ENCODE measurements at regions not wholly inside any gene's neighbourhood (a gene's known extent, or its start where the extent isn't known, plus 50 kb on each side); places are given as distances from the start of the nearest gene placed in this dataset.

DNA sequence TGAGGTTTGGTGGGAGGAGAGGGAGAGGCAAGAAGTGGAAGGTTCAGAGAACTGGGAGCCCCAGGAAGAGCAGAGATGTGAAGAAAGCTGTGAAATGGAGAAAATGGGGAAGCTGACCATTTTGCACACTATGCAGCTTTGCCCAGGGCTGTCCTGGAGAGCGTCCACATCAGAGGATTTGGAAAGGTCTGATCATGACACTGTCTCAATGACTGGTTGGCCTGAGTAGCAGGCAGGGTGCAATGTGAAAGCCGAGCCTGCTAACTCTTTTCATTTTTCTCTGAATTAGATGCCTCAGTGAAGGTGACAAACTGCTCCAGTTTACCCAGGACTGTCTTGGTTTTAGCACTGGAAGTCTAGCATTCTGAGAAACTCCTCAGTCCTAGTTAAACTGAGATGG lies 330.1 kb upstream of the RPS6KA3 start:
- DNase-seq = no peak

DNA sequence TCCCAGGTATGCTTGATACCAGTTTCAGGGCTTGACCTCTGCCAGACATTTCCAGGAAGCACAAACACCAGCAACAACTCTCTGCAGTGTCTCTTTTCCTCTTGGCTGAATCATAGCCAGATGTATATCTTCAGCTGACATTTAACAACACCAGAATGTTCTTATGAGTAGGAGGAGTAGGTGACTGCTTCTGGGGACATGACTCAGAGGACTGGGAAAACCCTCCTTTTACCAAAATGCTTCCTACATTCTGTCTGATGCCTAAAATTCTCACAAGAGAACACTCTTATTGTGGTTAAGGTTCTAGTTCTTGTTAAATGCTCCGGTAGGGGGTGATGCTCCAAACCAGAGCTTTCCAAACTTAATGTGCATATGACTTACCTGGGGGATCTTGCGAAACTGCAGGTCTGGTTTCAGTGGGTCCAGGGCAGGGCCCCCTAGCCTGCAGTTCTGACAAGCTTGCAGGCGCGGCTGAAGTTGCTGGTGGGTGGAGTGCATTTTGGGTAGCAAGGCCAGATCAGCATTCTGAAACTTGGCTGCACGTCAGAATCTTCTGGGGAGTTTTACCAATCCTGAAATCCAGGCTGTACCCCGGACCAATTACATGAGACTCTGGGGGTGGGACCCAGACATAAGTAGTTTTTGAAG lies 329.3 kb upstream of the RPS6KA3 start:
- DNase-seq = no peak

DNA sequence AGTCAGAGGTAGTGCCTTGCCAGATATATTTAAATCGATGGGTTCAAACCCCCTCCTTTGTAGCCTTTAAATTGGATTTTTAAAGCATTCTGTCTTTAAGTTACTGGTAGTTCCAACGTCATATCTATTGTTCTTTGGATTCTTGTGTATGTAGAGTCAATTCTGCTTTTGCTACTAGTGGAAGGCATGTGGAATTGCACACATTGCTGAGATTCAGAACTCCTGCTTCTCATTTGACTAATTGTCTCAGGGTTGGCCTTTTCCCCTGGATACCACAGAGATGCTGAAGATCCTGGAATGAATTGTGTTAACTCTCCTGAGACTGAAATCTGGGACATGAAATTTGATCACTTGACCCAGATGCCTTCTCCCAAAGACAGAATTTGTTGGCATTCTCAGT lies 328.3 kb upstream of the RPS6KA3 start:
- no peak for DNase-seq

DNA sequence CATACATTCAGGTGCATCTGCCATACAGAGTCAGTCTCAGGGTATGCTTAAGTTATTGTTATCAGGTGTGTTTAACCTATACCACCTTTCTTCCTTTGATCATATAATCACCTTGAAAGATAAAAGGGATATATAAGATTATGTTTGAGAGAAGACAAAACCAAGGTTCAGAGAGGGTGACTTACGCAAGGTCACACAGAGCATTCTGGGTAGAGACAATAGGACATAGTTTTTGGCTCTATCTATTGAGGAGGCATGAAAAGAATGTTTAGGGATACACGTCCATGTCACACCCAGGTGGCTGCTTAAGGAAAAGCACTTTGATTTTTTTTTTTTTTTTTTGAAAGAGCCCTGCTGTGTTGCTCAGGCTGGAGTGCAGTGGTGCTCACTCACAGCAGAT lies 327.1 kb upstream of the RPS6KA3 start:
- no peak for DNase-seq

DNA sequence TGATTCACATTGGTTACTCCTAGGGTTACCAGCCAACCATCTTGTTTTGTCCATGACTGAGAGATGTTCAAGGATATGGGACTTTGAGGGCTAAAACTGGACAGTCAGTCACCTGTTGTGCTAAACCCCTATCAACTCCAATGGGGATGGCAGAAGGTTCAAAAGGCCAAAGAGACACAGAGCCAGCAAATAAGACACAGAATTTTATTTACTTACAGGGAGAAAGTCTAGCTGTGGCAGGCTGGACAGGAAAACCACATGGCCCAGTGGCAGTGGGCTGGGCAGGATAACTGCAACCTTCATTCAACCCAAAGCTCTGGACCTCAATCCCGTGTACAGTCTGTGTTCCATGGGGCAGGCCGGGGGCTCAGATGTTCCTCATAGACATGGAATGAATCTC lies 326.7 kb upstream of the RPS6KA3 start:
- DNase-seq = no peak

DNA sequence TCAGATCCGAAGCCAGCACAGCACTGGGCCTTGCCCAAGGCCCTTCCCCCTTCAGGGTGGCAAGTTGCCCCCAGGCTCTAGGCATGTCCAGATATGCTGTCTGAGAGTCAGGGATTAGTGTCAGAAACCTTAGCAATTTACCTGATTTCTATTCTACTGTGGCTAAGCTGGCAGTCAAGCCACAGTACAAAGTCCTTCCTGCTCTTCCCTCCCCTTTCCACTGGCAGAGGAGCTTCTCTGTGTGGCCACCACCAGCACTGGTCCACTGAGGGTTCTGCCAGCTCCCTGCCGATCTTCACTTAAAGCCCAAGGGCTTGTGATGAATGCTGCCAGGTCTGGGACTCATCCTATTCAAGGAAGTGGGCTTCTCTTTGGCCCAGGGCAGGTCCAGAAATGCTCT lies 324.5 kb upstream of the RPS6KA3 start:
- no peak for DNase-seq

DNA sequence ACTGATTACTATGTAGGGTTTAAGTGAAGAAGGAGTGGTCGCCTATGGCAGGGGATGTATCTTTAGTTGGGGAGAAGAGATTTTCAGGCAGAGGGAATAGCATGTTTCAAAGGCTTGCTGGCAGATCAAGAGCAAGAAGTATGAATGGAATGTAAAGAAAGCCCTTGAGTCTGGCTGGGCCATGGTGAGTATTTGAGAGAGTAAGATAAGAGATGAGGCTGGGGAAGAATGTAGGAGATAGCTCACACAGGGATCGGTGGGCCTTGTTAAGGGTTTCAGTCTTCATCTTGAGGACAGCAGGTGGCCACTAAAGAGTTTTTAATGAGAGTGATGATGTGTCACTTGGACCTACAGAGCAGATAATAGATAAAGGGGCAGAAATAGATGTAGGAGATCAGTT lies 319.1 kb upstream of the RPS6KA3 start:
- no peak for DNase-seq

DNA sequence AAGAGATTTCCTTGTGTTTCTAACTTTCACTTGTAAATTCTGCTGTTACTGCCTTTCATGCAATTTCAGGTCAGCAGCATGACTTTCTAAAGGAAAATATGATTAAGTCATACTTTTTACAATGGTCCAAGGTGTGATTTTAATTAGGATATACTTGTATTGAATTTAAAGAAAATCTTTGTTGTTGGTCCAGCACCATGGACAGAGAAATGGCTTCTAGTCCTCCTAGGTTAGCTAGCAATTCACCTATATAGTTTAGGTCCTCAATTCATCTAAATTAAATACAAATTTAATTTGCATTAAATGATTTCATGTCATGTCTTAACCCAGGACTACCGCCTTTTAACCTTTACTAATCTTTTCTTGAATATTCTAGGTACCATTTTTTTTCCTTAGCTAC lies 304.9 kb upstream of the RPS6KA3 start:
- no peak for DNase-seq

DNA sequence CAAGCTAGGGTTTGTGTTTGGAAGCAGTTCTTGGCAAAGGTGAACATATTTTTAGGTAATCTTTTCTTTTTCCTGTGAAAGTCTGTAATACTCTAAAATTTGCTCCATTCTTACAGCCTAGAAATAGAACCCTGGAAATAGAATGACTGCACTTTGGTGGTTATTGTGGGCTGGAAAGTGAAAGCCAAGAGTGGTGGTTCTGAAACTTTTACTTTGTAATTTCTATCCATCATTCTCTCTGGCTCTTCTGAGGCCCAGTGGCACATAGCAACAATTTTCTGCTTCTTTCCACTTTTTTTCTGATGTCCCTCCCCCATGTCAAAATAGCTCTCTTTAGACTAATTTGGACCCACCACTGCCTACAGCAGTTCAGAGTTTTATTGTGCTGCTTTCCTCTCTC lies 300.4 kb upstream of the RPS6KA3 start:
- DNase-seq = no peak

DNA sequence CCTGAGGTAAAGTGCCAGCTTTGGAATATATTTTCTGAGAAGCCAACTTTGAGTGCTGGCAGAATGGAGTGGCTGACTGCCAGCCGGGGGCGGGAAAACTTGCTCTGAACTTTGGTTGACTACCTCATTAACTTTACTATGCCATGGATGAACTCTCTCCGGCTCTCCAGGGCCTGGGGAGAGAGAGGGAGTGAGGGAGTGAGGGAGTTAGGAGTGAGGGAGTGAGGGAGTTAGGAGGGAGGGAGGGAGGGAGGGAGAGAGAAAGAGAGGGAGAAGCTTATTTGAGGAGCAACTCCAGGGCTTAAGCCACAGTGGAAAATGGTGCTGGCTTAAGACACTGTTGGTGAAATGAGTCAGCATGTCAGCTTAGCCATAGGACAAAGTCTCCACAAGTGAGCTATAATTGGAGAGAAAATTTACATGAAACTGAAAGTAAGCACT lies 280.9 kb upstream of the RPS6KA3 start:
- DNase-seq = no peak

DNA sequence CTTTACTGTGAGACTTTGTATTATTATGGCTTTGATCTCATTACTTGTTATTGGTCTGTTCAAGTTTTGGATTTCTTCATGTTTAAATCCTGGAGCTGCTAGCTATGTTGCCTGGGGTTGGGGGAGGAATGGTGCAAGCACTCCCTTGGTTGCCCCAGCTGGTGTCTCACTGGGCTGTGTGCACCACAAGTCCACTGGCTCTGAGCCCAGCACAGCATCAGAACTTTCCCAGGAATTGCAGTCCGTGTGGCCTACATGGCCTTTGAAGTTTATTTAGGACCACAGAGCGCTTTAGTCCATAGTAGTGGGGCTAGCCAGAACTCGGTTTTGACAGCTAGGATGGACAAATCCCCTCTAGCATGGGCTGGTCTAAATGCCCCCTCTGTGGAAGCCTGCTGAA lies 278.8 kb upstream of the RPS6KA3 start:
- no peak for DNase-seq

DNA sequence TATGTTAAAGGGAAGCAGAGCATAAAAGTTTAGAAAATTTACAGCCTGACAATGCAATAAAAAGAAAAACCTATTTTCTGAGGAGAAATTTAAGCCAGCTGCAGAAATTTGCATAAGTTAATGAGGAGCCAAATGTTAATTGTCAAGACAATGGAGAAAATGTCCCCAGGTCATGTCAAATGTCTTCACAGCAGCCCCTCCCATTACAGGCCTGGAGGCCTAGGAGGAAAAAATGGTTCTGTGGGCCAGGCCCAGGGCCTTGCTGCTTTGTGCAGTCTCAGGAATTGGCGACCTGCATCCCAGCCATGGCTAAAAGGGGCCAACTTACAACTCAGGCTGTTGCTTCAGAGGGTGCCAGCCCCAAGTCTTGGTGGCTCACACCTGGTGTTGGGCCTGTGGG lies 275.4 kb upstream of the RPS6KA3 start:
- no peak for DNase-seq

DNA sequence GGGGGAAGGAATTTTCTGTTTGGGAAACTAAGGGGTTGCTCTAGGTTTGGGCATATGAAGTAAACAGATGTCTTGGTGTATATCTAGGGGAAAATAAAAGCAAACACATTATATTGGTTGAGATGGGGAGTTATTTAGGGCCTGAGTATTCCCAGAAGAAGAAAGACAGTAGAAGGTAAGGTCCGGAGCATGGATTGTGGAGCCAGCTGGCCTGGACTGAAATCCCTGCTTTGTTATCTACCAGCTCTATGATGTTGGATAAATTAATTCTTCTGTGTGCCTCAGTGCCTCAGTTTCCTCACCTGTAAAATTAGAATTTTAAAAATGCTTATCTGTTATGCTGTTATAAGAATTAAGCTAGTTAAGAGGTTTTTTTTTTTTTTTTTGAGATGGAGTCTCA lies 272.3 kb upstream of the RPS6KA3 start:
- DNase-seq = no peak

DNA sequence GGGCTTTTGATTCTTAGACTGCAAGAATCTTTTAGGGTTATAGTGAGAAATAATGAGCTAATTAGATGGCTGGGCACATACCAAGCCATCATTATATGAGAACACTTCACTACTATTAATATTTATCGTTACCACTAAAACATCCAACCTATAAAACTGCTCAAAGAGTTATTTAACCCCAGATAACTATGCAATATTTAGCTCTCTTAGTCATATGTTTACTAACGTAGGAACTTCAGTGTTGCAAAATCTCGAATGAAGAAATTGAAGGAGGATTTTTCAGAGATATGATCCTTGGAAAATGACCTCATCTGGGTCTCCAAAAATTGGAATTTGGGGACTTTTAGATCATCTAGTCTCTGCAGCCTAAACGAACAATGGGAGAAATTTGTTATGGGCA lies 265.0 kb upstream of the RPS6KA3 start:
- DNase-seq = no peak

DNA sequence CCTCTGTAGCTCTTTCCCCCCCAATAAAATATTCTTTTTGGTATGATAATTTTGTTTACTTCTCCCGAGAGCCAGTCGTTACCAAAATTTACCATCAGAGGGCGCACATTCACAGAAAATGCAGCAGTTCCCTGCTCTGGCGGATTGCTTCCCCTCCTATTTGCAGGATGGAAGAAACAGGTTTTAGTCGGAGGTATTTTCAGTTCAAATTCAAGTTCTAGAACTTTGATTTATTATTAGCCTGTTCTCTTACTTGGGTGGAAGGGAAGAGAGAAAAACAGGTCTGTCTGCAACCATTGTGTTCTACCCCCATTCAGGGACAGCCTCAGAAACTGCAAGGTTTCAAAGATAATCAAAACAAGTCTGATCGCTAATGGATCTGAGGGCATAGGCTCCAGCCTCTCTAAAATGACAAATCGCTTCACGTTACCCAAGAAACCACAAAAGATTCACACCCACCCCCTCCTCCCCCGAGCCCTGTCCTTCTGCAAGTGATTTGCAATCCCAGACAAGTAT lies 263.8 kb upstream of the RPS6KA3 start:
- DNase-seq = peak; percentile 34

DNA sequence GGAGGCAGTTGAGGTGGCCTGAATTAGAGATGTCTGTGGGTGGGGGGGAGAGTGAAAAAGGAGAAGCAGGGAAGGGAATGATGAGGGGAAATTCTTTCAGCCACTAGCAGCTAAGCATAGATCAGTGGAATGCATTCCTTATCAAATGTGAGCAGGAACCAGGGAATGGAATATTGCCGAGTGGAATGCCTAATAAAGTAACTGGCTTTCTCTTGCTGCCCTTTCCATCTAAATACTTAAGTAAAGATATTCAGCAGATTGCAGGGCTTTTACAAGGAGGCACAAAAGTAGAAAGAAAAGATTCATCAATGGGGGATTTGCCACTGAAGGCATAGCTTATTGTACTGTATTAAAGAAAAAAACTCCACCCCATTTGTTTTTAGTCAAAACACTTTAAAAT lies 263.0 kb upstream of the RPS6KA3 start:
- no peak for DNase-seq

DNA sequence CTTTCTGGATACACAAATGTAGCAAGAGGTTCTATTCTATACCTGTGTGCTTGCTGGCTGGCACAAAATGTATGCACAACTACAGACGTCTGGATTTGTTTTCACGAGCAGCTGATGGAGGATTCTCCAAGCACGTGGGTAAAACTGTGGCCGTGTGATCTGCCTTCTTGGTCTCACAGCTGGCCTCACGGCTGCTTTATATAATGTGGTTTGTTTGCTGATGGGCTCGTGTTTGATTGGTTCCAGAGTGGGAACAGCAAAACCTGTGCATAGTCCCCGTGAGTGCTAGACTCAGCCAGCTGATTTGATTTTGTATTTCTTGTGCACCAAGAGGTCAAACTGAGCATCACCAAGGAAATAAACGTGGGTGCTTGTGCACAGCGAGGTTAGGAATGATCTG lies 262.6 kb upstream of the RPS6KA3 start:
- no peak for DNase-seq

DNA sequence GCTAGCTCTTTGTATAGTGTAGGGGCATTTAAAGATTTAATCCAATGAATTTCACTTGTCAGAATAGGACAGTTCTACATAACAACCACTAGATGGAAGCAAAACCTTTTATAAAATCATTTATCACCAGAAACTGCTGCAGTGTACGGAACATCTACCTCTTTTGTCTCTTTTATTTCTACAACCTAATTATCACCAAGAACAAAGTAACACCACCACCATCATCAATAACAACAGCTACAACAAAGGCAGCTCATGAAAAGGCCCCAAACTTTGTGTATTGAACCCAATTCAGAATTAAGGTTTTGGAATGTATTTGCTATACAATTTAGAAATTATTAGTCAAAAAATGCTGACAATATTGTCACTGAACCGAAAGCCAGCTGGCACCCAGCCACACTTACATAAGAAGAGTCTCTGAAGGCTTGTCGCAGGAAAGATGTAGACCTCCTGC lies 260.9 kb upstream of the RPS6KA3 start:
- no peak for DNase-seq

DNA sequence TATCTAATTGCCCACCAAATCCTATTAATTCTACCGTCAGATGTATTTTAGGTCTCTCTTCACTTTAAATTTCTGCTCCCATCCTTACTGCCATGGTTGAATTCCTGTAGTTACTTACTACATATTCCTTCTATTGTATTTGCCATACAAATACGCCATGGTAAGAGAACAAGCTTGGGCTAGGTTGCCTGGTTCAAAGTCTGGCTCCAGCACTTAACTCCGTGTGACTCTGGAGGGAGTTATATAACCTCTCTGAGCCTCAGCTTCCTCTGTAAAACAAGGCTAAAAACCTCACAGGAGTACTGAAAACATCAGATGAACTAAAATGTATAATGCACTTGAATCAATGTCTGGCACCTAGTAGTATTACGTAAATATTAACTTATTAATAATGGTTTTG lies 260.3 kb upstream of the RPS6KA3 start:
- no peak for DNase-seq

DNA sequence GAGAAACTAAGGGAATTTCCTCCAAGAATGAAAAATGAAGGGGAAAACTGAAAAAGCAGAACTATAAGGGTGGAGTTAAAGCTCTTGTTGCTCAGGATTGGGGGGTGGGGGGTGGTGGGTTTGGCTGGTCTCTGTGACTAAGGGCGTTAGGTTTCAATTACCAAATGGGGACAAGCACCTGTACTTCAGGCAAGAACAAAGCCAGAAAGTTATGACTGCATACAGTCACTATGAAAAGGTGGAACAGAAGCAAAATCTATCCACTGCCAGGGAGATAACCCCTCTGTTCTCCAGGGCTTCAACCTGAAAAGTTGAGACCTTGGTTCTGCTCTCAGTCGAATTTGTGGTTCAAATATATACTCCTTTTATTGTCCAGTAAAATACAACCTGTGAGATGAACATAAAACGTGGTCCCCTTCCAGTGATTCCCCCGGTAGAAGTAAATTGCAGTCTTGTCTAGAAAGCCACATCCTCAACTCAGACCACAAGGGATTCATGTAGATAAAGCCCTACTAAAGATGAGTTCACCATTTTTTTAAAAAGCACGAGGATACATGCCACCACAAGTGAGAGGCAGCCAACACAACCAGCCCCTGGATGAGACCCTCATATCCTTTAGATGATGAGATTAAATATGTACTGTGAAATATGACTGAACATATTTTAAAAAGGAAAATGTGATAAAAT lies 257.1 kb upstream of the RPS6KA3 start:
- DNase-seq = no peak

DNA sequence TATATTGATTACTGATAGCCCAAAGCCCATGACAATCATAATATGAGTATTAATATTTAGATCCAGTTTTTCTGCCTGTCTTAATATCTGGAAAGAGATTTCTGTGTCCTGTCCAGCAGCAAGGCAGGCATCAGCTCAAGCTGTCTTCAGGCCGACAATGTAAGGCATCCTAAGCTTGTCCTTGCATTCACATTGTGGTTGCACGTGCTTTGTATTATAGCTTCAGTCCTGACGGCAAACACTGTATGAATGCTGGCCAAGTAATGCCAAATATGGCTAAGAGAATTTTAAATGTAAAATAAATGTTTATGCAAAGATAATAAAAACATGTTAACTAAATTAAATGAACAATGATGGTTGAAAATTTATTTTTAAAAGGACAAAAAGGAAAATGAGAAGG lies 255.7 kb upstream of the RPS6KA3 start:
- DNase-seq = no peak

DNA sequence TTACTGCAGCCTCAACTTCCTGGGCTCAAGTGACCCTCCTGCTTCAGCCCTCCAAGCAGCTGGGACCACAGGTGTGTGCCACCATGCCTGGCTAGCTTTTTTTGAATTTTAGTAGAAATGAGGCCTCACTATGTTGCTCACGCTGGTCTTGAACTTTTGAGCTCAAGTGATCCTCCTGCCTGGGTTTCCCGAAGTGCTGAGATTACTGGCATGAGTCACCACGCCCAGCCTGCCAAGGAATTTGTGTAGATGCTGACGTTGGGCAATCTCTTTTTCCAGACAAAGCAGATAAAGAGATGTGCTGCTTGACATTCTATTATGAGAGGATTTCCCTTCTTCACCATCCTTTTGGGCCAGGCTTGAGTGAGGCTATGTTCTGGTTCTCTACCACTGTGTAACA lies 254.5 kb upstream of the RPS6KA3 start:
- no peak for DNase-seq

DNA sequence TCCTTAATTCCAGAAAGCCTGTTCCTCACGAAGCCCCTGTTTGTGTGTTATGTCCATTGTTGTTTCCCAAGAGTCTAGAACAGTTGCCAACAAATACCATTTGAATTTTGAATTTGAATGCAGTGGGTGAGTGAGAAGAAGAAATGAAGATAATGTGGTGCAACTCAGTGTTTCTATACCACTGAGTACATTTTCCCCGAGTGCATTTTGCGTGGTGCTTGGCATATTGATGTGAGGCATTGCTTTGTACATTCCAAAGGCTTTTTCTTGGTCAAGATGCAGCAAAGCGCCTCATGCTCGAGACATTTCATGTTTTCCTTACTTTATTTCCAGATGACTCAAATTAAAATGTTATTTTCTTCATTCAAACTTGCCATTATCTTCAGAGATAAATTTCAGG lies 253.1 kb upstream of the RPS6KA3 start:
- DNase-seq = no peak

DNA sequence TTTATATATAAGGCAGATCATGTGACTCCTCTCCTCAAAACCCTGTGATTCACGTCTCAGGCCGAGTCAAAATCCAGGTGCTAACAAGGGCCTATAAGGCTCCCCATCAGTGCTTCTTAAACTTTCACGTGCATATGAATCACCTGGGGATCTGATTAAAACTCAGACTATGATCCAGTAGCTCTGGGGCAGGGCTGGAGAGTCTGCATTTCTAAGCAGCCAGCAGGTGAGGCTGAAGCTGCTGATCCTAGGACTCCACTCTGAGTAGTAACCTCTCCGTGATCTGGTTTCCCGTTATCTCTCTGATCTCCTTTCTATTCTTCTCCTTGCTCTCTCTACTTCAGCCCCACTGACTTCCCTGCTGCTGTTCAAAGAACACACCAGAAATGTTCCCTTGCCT lies 252.4 kb upstream of the RPS6KA3 start:
- DNase-seq = no peak

DNA sequence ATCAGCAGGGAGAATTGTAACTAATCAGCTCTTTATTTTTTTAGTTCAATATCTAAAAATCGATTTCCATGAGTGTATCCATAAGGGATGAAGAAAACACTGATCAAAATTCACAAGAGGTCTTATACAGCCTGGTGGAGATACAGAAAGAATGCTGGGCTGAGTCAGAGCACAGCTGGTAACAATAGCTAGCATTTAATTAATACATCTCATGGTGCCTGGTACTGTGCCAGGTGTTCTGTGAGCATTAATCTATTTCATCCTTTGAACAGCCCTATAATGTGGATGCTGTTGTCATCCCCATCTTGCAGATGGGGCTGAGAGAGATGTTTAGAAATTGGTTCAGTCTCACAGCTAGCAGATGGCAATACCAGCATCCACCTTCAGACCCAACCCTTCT lies 250.9 kb upstream of the RPS6KA3 start:
- DNase-seq = no peak

Measured in effector CD4-positive, alpha-beta T cell (primary cell).